Jurkat, Clone E6-1 (cell line): ENCODE measurements at regions not wholly inside any gene's neighbourhood (a gene's known extent, or its start where the extent isn't known, plus 50 kb on each side); places are given as distances from the start of the nearest gene placed in this dataset.

Source experiments
- DNase-seq: peaks from one replicate; pipeline ENCODE4 v3.0.0-alpha.2; 2011; ENCODE audit warnings: low read depth, low spot score
- H3K4me3 ChIP-seq: 2 replicates; pipeline ENCODE4 v1.5.1; 2011; ENCODE audit warnings: mild to moderate bottlenecking, low read length, control low read depth, moderate library complexity

- H3K4me3 ChIP-seq, result no peak overlapping the region
- DNase-seq, result no peak
Measured at GRCh38 chr16:86632206-86632605, 53.9 kb downstream of the FOXL1 start.

- no peak overlapping the region for H3K4me3 ChIP-seq
- no peak for DNase-seq
Measured at GRCh38 chr16:86632944-86633343, 54.6 kb downstream of the FOXL1 start.

- no peak for DNase-seq
Measured at GRCh38 chr16:86634292-86634691, 55.9 kb downstream of the FOXL1 start.

GRCh38 chr16:86635176-86635876 lies 57.0 kb downstream of the FOXL1 start:
- no peak for DNase-seq
- H3K4me3 ChIP-seq, result no peak overlapping the region

More at GRCh38 chr16:86634292-86634691, 55.9 kb downstream of the FOXL1 start:
- no peak overlapping the region for H3K4me3 ChIP-seq

- no peak overlapping the region for H3K4me3 ChIP-seq
- DNase-seq, result no peak
Measured at GRCh38 chr16:86635926-86636325, 57.6 kb downstream of the FOXL1 start.

- DNase-seq, result no peak
- H3K4me3 ChIP-seq, result no peak overlapping the region
Measured at GRCh38 chr16:86637744-86638143, 59.4 kb downstream of the FOXL1 start.

GRCh38 chr16:86638642-86639041 lies 60.3 kb downstream of the FOXL1 start:
- DNase-seq, result no peak
- H3K4me3 ChIP-seq, result no peak overlapping the region

GRCh38 chr16:86639354-86639753 lies 61.0 kb downstream of the FOXL1 start:
- no peak for DNase-seq
- no peak overlapping the region for H3K4me3 ChIP-seq

- DNase-seq, result no peak
- no peak overlapping the region for H3K4me3 ChIP-seq
Measured at GRCh38 chr16:86640265-86640843, 62.0 kb downstream of the FOXL1 start.

- no peak overlapping the region for H3K4me3 ChIP-seq
- no peak for DNase-seq
Measured at GRCh38 chr16:86642087-86642486, 63.7 kb downstream of the FOXL1 start.

- no peak overlapping the region for H3K4me3 ChIP-seq
- DNase-seq, result no peak
Measured at GRCh38 chr16:86643671-86644070, 65.3 kb downstream of the FOXL1 start.

GRCh38 chr16:86647561-86647960 lies 69.2 kb downstream of the FOXL1 start:
- no peak for DNase-seq
- no peak overlapping the region for H3K4me3 ChIP-seq

- H3K4me3 ChIP-seq, result no peak overlapping the region
Measured at GRCh38 chr16:86649875-86650274, 71.5 kb downstream of the FOXL1 start.

GRCh38 chr16:86651013-86651627 lies 72.8 kb downstream of the FOXL1 start:
- no peak for DNase-seq
- H3K4me3 ChIP-seq, result no peak overlapping the region

More at GRCh38 chr16:86649875-86650274, 71.5 kb downstream of the FOXL1 start:
- no peak for DNase-seq

- H3K4me3 ChIP-seq, result no peak overlapping the region
- DNase-seq, result no peak
Measured at GRCh38 chr16:86651823-86652222, 73.5 kb downstream of the FOXL1 start.

GRCh38 chr16:86653285-86654006 lies 75.1 kb downstream of the FOXL1 start:
- no peak overlapping the region for H3K4me3 ChIP-seq
- no peak for DNase-seq

GRCh38 chr16:86657972-86658371 lies 79.6 kb downstream of the FOXL1 start:
- H3K4me3 ChIP-seq, result no peak overlapping the region
- DNase-seq, result no peak

GRCh38 chr16:86660623-86661022 lies 82.3 kb downstream of the FOXL1 start:
- no peak for DNase-seq
- H3K4me3 ChIP-seq, result no peak overlapping the region

- DNase-seq, result no peak
- no peak overlapping the region for H3K4me3 ChIP-seq
Measured at GRCh38 chr16:86661706-86662105, 83.4 kb downstream of the FOXL1 start.

- no peak overlapping the region for H3K4me3 ChIP-seq
- DNase-seq, result no peak
Measured at GRCh38 chr16:86662195-86662594, 83.8 kb downstream of the FOXL1 start.
